ENCODE measurements at regions not wholly inside any gene's neighbourhood (a gene's known extent, or its start where the extent isn't known, plus 50 kb on each side); places are given as distances from the start of the nearest gene placed in this dataset.

DNA sequence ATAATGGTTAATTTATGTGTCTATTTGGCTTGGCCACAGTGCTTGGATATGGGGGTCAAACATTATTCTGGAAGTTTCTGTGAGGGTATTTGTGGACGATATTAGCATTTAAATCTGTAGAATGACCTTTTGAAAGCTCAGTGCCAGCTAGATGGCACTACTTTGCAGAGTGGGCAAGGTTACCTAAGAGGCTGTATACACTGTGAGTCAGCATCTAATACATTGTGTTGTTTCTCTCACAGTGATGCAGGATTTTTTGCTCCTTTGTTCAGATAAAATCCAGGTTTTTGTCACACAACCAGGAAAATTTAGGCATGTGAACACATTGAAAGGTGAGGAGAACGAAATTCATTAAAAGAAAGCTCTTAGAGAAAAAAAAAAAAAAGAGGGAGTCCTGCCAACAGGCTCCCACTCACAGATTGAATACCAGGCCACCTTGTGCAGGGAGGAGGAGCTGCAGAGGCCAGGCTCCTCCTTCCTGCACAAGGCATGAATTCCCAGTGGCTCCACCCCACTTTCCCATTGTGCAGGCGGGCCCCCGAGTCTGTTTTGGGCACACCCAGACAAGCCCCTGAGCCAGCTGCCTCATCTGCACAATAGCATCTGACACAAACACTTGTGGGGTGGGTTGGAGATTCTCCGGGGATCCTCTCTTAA is 551.0 kb upstream of the ATXN8OS start:
- TF ChIP-seq EP300 (IDR thresholded peaks at IDR 0.05; ENCODE audit: borderline replicate concordance in 1 of 2, low read depth in 2 of 2, low read length in 2 of 2) (no peak), POLR2A (IDR thresholded peaks at IDR 0.05; ENCODE audit: control extremely low read depth in 1 of 2, low read depth in 2 of 2, low read length in 2 of 2) (no peak), CEBPB (IDR thresholded peaks at IDR 0.05; ENCODE audit: low read depth, low read length) (no peak), EZH2 (IDR thresholded peaks at IDR 0.05; ENCODE audit: low read depth, low read length, severe bottlenecking) (no peak), TAF1 (IDR thresholded peaks at IDR 0.05; ENCODE audit: low read depth, low read length) (no peak)
- TF ChIP-seq, protein P1, sequence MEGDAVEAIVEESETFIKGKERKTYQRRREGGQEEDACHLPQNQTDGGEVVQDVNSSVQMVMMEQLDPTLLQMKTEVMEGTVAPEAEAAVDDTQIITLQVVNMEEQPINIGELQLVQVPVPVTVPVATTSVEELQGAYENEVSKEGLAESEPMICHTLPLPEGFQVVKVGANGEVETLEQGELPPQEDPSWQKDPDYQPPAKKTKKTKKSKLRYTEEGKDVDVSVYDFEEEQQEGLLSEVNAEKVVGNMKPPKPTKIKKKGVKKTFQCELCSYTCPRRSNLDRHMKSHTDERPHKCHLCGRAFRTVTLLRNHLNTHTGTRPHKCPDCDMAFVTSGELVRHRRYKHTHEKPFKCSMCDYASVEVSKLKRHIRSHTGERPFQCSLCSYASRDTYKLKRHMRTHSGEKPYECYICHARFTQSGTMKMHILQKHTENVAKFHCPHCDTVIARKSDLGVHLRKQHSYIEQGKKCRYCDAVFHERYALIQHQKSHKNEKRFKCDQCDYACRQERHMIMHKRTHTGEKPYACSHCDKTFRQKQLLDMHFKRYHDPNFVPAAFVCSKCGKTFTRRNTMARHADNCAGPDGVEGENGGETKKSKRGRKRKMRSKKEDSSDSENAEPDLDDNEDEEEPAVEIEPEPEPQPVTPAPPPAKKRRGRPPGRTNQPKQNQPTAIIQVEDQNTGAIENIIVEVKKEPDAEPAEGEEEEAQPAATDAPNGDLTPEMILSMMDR (IDR thresholded peaks at IDR 0.05; ENCODE audit: control extremely low read depth in 1 of 3, insufficient read depth in 1 of 3, low read depth in 1 of 3, low read length in 3 of 3): no peak
- TF ChIP-seq, protein P2, sequence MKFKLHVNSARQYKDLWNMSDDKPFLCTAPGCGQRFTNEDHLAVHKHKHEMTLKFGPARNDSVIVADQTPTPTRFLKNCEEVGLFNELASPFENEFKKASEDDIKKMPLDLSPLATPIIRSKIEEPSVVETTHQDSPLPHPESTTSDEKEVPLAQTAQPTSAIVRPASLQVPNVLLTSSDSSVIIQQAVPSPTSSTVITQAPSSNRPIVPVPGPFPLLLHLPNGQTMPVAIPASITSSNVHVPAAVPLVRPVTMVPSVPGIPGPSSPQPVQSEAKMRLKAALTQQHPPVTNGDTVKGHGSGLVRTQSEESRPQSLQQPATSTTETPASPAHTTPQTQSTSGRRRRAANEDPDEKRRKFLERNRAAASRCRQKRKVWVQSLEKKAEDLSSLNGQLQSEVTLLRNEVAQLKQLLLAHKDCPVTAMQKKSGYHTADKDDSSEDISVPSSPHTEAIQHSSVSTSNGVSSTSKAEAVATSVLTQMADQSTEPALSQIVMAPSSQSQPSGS (IDR thresholded peaks at IDR 0.05; ENCODE audit: low read length): no peak

All from H1 (cell line).